ENCODE measurements at regions not wholly inside any gene's neighbourhood (a gene's known extent, or its start where the extent isn't known, plus 50 kb on each side); places are given as distances from the start of the nearest gene placed in this dataset.

GRCh38 chr2:221883976-221884375 is 311.9 kb upstream of the EPHA4 start:
- TF ChIP-seq Cebpa-rat (IDR thresholded peaks at IDR 0.05), result no peak
- no peak overlapping the region for H3K9ac ChIP-seq
- H4K20me1 ChIP-seq, result no peaks in the 10 kb centered on the region
- no peaks in the 10 kb centered on the region for H3K27me3 ChIP-seq
- H3K36me3 ChIP-seq, result no peaks in the 10 kb centered on the region
- H3K4me1 ChIP-seq, result no peaks in the 10 kb centered on the region
- H3K4me2 ChIP-seq, result no peak overlapping the region
- H3K27ac ChIP-seq, result no peak overlapping the region
- no peak overlapping the region for H3K4me3 ChIP-seq
- H3K9me3 ChIP-seq (replicated peaks in 1 of 11), result no peaks in the 10 kb centered on the region

DNA sequence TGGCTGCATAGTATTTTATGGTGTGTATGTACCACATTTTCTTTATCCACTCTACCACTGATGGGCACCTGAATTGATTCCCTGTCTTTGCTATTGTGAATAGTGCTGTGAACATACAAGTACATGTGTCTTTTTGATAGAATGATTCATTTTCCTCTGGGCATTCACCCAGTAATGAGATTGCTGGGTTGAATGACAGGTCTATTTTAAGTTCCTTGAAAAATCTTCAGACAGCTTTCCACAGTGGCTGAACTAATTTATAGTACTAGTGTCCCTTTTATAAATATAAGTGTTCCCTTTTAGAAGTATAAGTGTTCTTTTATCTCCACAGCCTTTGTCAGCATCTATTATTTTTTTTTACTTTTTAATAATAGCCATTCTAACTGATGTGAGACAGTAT is 303.9 kb upstream of the EPHA4 start:
- H3K4me2 ChIP-seq, result no peak overlapping the region
- no peaks in the 10 kb centered on the region for H3K36me3 ChIP-seq
- no peak overlapping the region for H3K9ac ChIP-seq
- no peaks in the 10 kb centered on the region for H3K4me1 ChIP-seq
- no peak overlapping the region for H3K4me3 ChIP-seq
- no peaks in the 10 kb centered on the region for H3K27me3 ChIP-seq
- TF ChIP-seq Cebpa-rat (IDR thresholded peaks at IDR 0.05), result no peak
- H4K20me1 ChIP-seq, result no peaks in the 10 kb centered on the region
- peaks cover 0 to 12% (median 1%) of the 10 kb centered on the region in 11 experiments; a peak in 8 of 22 replicates for H3K9me3 ChIP-seq (replicated peaks in 1 of 11)
- no peak overlapping the region for H3K27ac ChIP-seq

DNA sequence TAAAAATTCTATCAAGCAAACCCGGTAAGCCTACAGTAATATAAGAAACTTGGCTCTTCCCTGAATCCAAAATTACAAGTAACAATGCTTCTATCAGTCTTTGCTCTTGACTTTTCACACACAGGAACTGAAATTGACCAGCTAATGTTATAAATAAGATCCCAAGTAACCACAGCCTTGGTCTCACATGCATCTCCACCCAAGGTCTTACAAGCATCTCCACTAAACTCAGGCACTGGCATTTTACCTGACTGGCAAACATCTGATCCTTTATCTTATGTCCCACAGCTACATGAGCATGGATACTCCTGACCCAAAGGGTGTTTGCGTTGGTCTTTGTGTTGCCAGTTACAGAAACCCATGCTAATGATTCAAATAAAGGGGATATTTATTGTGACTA is 302.3 kb upstream of the EPHA4 start:
- TF ChIP-seq Cebpa-rat (IDR thresholded peaks at IDR 0.05), result no peak
- H3K36me3 ChIP-seq, result no peaks in the 10 kb centered on the region
- H3K27ac ChIP-seq, result no peak overlapping the region

GRCh38 chr2:221857719-221858118 is 285.6 kb upstream of the EPHA4 start:
- H3K27ac ChIP-seq, result no peak overlapping the region
- H3K4me3 ChIP-seq, result no peak overlapping the region
- H3K4me1 ChIP-seq, result no peaks in the 10 kb centered on the region
- H3K9ac ChIP-seq, result no peak overlapping the region
- no peaks in the 10 kb centered on the region for H4K20me1 ChIP-seq
- H3K27me3 ChIP-seq, result no peaks in the 10 kb centered on the region
- no peak overlapping the region for H3K4me2 ChIP-seq
- no peaks in the 10 kb centered on the region for H3K36me3 ChIP-seq
- TF ChIP-seq Cebpa-rat (IDR thresholded peaks at IDR 0.05), result no peak
- peaks cover 0 to 4% (median 3%) of the 10 kb centered on the region in 11 experiments; a peak in 8 of 22 replicates for H3K9me3 ChIP-seq (replicated peaks in 1 of 11)

More for the DNA sequence above, 302.3 kb upstream of the EPHA4 start:
- no peaks in the 10 kb centered on the region for H3K4me1 ChIP-seq
- no peak overlapping the region for H3K9ac ChIP-seq
- no peak overlapping the region for H3K4me2 ChIP-seq
- no peaks in the 10 kb centered on the region for H3K27me3 ChIP-seq
- H3K4me3 ChIP-seq, result no peak overlapping the region
- H4K20me1 ChIP-seq, result no peaks in the 10 kb centered on the region
- peaks cover 0 to 13% (median 5%) of the 10 kb centered on the region in 11 experiments; a peak in 11 of 22 replicates for H3K9me3 ChIP-seq (replicated peaks in 1 of 11)

GRCh38 chr2:221853297-221853696 is 281.2 kb upstream of the EPHA4 start:
- TF ChIP-seq Cebpa-rat (IDR thresholded peaks at IDR 0.05), result no peak
- Histone ChIP-seq H3K36me3 (no peaks in the 10 kb centered on the region), H3K4me1 (no peaks in the 10 kb centered on the region; a peak in 1 of 20 replicates), H3K4me2 (no peak overlapping the region), H4K20me1 (no peaks in the 10 kb centered on the region), H3K27me3 (no peaks in the 10 kb centered on the region), H3K9ac (no peak overlapping the region), H3K9me3 (replicated peaks in 1 of 11) (no peaks in the 10 kb centered on the region), H3K4me3 (no peak overlapping the region), H3K27ac (no peak overlapping the region)

GRCh38 chr2:221851531-221852045 is 279.5 kb upstream of the EPHA4 start:
- H4K20me1 ChIP-seq, result no peaks in the 10 kb centered on the region
- no peaks in the 10 kb centered on the region; a peak in 1 of 20 replicates for H3K4me1 ChIP-seq
- no peaks in the 10 kb centered on the region for H3K27me3 ChIP-seq
- H3K9me3 ChIP-seq (replicated peaks in 1 of 11), result no peaks in the 10 kb centered on the region
- TF ChIP-seq Cebpa-rat (IDR thresholded peaks at IDR 0.05), result no peak
- no peak overlapping the region for H3K27ac ChIP-seq
- H3K4me3 ChIP-seq, result no peak overlapping the region
- no peaks in the 10 kb centered on the region for H3K36me3 ChIP-seq
- no peak overlapping the region for H3K9ac ChIP-seq
- H3K4me2 ChIP-seq, result no peak overlapping the region

DNA sequence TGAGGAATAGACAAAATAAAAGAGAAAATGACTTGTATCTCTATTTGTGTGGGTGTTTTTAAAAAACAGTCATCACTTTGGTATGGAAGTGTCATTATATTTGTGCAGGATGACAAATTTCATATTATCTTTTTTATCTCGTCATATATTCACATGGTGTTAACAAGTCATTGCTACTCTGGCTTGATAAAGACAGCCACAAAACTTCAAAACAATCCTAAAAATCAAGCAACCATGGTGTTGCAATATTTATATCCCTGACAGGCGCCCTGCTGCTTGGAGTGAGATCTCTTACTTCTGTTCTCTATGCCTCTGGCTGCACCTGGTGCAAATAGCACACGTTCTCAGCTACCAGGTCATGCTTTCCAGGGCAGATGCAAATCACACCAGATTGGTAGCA is 278.0 kb upstream of the EPHA4 start:
- Histone ChIP-seq H3K9me3 (replicated peaks in 1 of 11) (no peaks in the 10 kb centered on the region), H3K4me2 (no peak overlapping the region)

DNA sequence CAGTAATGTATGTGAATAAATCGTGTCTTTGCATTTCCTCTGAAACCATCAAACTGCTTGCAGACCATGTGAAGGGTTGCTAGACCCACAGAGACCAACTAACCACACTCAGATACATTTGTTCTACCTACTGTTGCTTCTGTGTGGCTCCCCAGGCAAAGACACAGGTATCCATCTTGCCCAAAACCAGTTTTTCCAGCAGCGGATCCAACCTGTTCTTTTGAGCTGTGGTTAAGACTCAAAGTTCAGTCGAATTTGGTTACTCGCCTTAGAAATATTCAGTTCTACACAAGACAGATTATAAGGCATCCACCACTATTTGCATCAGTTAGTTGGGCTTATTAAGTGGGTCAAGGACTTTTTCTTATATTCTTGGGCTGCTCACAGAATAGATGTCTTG is 276.2 kb upstream of the EPHA4 start:
- H3K4me1 ChIP-seq, result peaks cover 9 to 27% (median 22%) of the 10 kb centered on the region in 10 experiments; a peak in 19 of 20 replicates
- no peak overlapping the region for H3K27ac ChIP-seq
- H3K9ac ChIP-seq, result no peak overlapping the region
- no peak overlapping the region for H3K4me3 ChIP-seq
- no peaks in the 10 kb centered on the region for H3K36me3 ChIP-seq
- TF ChIP-seq Cebpa-rat (IDR thresholded peaks at IDR 0.05), result no peak
- no peak overlapping the region for H3K4me2 ChIP-seq
- H4K20me1 ChIP-seq, result no peaks in the 10 kb centered on the region
- no peaks in the 10 kb centered on the region for H3K9me3 ChIP-seq (replicated peaks in 1 of 11)
- H3K27me3 ChIP-seq, result no peaks in the 10 kb centered on the region

More for the DNA sequence above, 278.0 kb upstream of the EPHA4 start:
- H3K4me3 ChIP-seq, result no peak overlapping the region
- no peak for TF ChIP-seq Cebpa-rat (IDR thresholded peaks at IDR 0.05)
- H3K27ac ChIP-seq, result no peak overlapping the region
- H4K20me1 ChIP-seq, result no peaks in the 10 kb centered on the region
- H3K4me1 ChIP-seq, result peaks cover 0 to 9% (median 5%) of the 10 kb centered on the region in 10 experiments; a peak in 18 of 20 replicates
- H3K36me3 ChIP-seq, result no peaks in the 10 kb centered on the region
- H3K9ac ChIP-seq, result no peak overlapping the region
- no peaks in the 10 kb centered on the region for H3K27me3 ChIP-seq

DNA sequence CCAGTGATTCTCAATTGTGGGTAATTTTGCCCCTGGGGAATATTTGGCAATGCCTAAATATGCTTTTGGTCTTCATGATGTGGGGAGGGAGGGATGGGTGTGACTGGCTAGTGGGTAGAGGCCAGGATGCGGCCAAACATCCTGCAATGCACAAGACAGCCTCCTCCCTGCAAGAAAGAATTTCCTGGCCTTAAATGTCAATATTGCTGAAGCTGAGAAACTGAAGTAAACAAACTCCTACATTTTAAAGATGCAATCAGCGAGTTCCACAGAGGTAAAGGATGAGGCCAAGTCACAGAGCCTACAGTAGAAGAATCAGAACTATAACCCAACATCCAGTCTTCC is 272.9 kb upstream of the EPHA4 start:
- no peak overlapping the region for H3K4me3 ChIP-seq
- no peaks in the 10 kb centered on the region; a peak in 1 of 22 replicates for H3K9me3 ChIP-seq (replicated peaks in 1 of 11)
- no peak for TF ChIP-seq Cebpa-rat (IDR thresholded peaks at IDR 0.05)
- no peaks in the 10 kb centered on the region for H3K27me3 ChIP-seq
- no peaks in the 10 kb centered on the region for H4K20me1 ChIP-seq
- H3K27ac ChIP-seq, result peak overlapping the region in 8 of 11 experiments; percentile 46 to 82 (median 76); a peak in 15 of 22 replicates
- peak overlapping the region in 5 of 11 experiments; percentile 29 to 58 (median 48); a peak in 6 of 22 replicates for H3K9ac ChIP-seq
- peak overlapping the region in 10 of 11 experiments; percentile 51 to 72 (median 66); a peak in 19 of 22 replicates for H3K4me2 ChIP-seq
- H3K4me1 ChIP-seq, result peaks cover 9 to 31% (median 23%) of the 10 kb centered on the region in 10 experiments; a peak in 19 of 20 replicates
- H3K36me3 ChIP-seq, result no peaks in the 10 kb centered on the region

All from BLaER1 treated with 17β-estradiol and CSF1 and Interleukin-3, amounts not matched to agents 10 nM and 100 nM (cell line).